Astrocyte of the cerebellum (primary cell): ENCODE measurements at regions not wholly inside any gene's neighbourhood (a gene's known extent, or its start where the extent isn't known, plus 50 kb on each side); places are given as distances from the start of the nearest gene placed in this dataset.

Experiments
- DNase-seq: peaks from one replicate; pipeline ENCODE4 v3.0.0-alpha.2; 2011; ENCODE audit warnings: low read depth
- H3K4me3 ChIP-seq: 2 replicates; pipeline ENCODE4 v1.5.1; 2011; ENCODE audit warnings: mild to moderate bottlenecking, low read depth, low read length, moderate library complexity
- in situ Hi-C: cut with HindIII; loops from 2 replicates; pipeline ENCODE4 v1.10.0; 2017; ENCODE audit warnings: low sequenced_read_pairs
- TF ChIP-seq, protein P1 (sequence below): IDR thresholded peaks from 2 replicates; pipeline ENCODE4 v1.5.1; 2012; ENCODE audit warnings: low read length, low read depth, moderate library complexity, mild to moderate bottlenecking; ENCODE audit errors: missing control alignments

DNA sequence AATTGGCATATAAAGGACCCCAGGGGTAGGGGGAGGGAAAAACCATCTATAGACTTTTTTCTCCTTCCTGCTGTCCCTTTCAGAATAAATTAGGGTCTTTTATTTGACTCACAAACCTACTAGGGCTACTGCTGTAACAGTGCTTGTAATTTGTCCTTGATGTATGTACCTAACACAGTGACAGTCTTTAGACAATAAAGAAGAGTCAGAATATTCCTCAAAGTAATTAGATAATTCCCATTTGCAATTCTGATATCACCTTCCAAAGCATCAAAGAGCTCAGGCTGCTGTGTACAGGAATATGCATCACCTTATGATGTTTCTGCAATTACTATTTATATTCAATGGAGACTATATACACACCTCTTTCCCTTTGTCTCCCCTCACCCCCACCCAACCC lies 161.7 kb downstream of the MREG start:
- no peak overlapping the region for H3K4me3 ChIP-seq
- in situ Hi-C loops = no loop called here
- no peak for DNase-seq
- TF ChIP-seq, protein P1, sequence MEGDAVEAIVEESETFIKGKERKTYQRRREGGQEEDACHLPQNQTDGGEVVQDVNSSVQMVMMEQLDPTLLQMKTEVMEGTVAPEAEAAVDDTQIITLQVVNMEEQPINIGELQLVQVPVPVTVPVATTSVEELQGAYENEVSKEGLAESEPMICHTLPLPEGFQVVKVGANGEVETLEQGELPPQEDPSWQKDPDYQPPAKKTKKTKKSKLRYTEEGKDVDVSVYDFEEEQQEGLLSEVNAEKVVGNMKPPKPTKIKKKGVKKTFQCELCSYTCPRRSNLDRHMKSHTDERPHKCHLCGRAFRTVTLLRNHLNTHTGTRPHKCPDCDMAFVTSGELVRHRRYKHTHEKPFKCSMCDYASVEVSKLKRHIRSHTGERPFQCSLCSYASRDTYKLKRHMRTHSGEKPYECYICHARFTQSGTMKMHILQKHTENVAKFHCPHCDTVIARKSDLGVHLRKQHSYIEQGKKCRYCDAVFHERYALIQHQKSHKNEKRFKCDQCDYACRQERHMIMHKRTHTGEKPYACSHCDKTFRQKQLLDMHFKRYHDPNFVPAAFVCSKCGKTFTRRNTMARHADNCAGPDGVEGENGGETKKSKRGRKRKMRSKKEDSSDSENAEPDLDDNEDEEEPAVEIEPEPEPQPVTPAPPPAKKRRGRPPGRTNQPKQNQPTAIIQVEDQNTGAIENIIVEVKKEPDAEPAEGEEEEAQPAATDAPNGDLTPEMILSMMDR = no peak

DNA sequence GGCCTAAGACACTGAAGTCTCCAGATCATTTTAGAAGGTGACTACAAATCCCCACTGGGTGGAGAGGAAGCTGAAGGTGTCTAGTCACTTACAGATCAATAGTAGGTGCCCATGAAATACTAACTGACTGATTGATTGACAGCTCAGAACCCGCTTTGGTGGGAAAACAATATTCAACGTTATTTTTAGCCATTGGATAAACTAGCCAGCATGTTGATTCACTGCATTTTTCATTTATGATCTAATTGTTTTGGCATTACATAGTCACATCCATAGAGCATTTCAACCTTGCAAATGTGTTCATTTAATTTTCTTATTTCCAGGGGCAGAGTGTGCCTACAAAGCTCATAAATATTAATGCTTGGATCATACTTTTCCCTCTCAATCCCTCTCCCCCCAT lies 162.3 kb downstream of the MREG start:
- TF ChIP-seq, protein P1 = no peak
- in situ Hi-C loops = no loop called here
- no peak for DNase-seq
- H3K4me3 ChIP-seq = no peak overlapping the region

DNA sequence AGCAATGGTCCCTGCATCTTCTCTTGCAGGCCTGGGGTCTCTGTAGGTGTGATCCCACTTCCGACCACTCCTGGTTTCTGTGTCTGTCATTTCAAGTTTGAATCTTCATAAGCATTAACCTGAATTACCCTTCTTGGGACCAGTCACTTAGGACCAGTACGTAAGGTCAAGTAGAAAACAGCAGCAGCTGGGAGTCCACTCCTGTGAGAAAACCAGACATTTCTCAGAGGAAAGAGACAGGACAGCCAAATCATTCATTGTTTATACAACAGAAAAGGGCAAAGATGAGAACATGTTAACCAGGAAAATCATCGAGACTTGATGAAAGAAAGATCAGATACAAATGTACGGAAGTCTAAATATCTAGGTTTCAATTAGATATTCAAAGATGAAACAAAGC lies 163.0 kb downstream of the MREG start:
- DNase-seq = no peak
- in situ Hi-C loops = no loop called here
- TF ChIP-seq, protein P1 = no peak
- H3K4me3 ChIP-seq = no peak overlapping the region

DNA sequence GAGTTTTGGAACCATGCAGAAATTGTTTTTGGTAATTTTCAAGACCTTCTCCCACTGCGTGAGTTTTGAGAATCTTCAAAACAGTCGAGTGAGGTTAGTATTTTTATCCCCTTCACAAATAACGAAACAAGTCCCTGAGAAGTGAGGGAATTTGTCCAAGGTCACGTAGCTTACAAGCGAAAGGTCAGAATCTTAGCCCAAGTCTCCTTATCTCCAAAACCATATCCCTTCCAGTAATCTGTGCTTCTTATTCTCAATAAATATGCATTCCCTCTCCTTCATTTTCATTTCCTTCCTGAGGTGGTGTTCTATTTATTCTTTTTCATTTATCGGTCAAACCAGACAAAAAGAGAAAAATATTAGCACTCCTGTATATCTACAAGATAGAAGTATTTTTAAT lies 163.6 kb downstream of the MREG start:
- in situ Hi-C loops = no loop called here
- no peak overlapping the region for H3K4me3 ChIP-seq
- DNase-seq = no peak
- TF ChIP-seq, protein P1 = no peak

DNA sequence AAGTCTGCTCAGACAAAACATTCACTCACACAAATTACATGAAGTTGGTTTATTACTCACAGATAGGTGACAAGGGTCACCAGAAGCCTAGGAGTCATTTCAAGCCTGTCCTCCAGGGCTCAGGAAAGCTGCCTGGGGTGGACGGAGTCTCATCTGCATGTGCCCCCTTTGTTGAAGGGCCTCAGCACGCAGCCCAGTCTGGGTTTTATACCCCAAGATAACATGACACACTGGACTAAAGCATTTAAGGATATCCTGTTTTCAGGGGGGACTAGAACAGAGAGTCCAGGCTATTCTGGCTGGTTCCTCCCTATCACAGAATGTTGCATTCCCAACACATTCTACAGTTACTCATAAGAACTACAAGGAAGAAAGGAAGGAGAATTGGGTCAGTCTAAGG lies 164.7 kb downstream of the MREG start:
- in situ Hi-C loops = no loop called here
- TF ChIP-seq, protein P1 = no peak
- H3K4me3 ChIP-seq = no peak overlapping the region
- no peak for DNase-seq

DNA sequence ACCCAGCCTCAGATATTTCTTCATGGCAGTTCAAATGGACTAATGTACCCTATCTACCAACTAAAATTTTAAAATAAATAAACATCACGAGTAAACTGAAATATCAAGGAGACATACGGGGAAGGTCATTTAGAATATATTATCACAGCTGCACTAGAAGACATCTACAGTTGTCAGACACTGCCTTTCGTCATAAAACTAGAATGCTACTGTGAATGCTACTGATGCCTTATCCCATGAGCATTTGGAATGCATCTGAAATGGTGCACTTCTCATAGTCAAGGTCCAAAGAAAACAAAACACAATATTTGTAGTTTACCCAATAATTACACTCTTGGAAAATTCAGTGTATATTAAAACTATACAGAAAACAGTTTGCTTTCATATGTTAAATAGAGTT lies 165.2 kb downstream of the MREG start:
- DNase-seq = no peak
- in situ Hi-C loops = no loop called here
- TF ChIP-seq, protein P1 = no peak
- H3K4me3 ChIP-seq = no peak overlapping the region

DNA sequence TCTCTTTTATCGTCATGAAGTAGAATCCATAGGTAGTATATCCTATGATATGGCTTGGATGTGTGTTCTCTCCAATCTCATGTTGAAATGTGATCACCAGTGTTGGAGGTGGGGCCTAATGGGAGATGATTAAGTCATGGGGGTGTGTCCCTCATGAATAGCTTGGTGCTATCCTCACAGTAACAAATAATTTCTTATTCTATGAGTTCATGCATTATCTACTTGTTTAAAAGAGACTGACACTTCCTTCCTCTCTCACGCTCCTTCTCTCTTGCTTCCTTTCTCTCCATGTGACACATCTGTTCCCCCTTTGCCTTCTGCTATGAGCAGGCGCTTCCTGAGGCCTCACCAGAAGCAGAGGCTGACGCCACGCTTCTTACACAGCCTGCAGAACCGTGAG lies 165.6 kb downstream of the MREG start:
- in situ Hi-C loops = no loop called here
- H3K4me3 ChIP-seq = no peak overlapping the region
- no peak for DNase-seq
- TF ChIP-seq, protein P1 = no peak
